ENCODE measurements at regions not wholly inside any gene's neighbourhood (a gene's known extent, or its start where the extent isn't known, plus 50 kb on each side); places are given as distances from the start of the nearest gene placed in this dataset. TPM values are rescaled to one million over a fixed set of nuclear protein-coding genes. Genes with fewer than 3 reads are reported as not detected.

DNA sequence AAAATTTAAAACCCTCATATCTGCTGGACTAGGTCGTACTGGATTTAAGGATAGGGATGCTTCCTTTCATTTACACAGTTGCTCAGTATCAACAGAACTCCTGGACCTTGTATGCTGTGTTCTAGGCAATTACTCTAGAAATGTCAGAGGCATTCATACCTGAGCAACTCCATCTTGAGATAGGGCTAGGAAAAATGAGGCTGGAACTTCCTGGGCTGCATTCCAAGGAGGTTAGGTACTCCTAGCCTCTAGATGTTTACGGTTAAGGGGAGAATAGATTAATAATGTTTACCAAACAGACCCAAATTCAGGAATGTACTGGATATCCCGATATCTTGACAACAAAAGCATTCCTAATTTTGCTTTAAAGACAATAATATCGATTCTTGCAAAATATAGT is 84.7 kb upstream of the NLGN4X start:
- no peak for DNase-seq

DNA sequence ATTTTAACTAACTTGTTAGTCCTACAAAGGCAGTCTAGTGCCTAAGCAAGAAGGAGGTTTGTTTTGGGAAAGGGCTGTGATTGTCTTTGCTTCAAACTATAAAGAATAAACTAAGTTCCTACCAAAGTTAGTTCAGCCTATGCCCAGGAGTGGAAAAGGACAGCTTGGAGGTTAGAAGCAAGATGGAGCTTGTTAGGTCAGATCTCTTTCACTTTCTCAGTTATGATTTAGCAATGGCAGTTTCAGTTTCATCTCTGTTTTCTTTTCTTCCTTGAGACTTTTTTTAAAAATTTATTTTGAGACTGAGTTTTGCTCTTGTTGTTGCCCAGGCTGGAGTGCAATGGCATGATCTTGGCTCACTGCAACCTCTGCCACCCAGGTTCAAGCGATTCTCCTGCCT is 82.9 kb upstream of the NLGN4X start:
- DNase-seq = no peak

DNA sequence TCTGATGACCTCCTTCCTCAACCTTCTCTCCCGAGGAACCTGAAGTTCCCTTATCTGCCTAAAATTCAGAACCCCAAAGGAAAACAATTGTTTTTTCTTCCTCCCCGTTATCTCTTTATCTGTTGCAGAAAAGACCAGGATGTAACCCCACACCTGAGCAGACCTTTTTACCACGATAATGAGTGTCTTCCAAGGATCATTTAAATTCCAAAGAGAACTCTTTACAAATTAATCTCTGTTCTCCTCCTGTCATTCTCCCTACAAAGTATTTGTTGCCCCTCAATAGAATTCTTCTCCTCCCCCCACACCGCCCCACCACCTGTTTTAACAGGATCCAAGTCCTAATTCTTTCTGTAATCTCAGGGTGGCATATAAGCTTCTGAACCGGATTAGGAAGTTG is 78.5 kb upstream of the NLGN4X start:
- no peak for DNase-seq

DNA sequence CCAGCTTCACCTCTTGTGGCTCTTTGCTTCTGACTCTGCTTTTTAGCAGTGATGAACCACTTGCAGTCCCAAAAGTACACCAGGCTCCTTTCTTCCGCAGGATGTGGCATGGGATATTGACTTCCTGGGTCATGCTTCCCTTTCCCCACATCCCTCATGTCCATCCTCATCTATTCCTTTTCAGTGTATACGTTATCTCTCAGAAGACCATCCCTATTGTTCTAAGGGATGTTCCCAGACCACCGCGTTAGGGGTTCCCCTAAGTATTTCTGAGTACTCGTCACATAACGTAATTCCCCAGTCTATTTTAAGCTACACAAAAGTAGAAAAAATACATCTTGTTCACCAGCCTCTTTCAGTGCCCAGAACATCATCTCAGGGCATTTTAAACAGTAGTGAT is 71.1 kb upstream of the NLGN4X start:
- DNase-seq = no peak

DNA sequence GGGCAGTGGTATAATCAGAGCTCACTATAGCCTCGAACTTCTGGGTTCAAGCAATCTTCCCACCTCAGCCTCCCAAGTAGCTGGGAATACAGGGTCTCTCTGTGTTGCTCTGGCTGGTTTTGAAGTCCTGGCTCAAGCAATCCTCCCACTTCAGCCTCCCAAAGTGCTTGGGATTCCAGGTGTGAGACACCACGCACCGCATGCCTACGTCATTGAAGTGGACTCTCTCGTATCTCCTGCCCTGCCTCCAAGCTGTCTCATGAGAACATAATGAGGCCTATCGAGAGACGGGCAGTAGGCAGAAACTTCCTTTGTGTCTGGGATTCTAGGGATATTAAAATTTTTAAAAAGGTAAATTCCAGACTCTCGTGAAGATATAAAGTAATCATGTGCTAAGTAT is 65.0 kb upstream of the NLGN4X start:
- DNase-seq = no peak

DNA sequence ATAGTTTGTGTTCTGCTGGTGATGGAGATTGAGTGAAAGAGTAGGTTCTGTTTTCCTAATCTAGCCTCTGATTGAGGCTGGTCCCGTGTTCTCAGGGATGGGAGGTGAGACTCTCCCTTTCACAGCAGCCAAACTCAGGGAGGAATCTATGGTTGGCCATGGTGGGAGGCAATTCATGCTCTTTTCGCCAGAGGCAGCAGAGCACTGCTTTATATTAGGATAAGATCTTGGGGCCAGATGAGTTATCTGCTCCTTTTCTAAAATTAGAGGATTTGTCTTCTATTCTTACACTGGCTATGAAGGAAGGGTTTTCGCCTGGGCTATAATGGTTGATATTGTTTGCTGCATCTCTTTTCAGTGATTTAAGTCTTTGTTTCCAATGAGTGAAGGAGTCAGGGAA is 63.9 kb upstream of the NLGN4X start:
- no peak for DNase-seq

DNA sequence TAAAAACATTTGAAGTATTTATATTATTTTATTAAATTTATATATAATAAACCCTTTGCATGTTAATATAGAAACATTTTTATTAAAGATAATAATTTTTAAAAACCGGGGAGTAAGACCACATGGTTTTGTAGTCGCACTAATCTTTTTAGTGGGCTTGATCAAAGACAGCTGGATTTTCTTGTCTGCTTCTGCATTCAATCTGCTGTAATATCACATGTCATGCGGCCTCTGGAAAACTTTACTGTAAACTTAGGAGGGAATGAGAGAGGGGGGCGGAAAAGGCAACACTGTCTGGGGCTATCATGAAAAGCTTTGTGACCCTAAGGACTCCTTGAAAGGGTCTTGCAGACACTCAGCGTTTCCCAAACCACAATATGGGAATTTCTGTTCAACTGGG is 62.8 kb upstream of the NLGN4X start:
- DNase-seq = no peak

DNA sequence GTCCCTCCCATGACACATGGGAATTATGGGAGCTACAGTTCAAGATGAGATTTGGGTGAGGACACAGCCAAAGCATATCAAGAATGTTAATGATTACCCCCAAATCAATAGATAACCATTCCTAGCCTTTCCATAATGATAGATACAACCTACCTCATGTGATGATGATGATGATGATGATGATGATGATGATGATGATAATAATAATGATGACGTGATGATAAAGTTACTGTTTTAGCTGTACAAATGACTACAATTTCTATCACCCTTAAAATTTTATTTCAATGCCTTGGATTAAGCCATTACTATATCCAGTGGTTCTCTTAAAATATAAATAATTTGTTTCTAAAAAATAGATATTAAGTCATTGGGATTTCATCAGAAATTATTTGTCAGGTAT is 55.2 kb upstream of the NLGN4X start:
- no peak for DNase-seq

DNA sequence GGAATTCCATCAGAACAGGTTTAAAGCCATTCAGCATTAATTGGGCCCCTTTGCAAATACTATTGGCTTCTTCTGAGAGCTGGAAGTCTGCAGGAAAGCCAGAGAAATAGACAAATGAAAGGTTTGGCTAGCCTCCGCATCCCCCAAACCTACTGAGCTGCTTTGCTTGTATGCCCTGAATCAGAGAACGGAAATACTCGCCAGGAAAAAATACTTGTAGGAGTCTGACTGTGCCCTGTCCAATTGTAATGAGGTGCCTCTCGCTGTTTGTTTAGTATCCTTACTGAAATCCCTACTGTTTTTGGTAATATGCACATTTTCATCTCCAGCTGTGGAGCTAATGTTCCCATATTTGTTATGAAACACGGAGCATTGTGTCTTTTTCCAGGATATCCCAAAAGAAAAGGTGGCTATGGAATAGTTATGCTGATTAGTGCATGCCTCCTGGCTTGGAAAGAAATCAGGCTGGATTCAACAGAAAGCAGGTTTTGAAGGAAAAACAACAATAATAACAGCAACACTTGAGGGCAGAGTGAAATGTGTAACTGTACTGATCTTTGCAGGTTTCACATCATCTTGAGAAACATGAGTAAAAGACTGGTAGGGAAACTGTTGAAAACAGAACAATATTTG is 50.7 kb upstream of the NLGN4X start:
- no peak for DNase-seq

Small RNAs in the stretch of these regions (small RNA-seq; reads per million reads assigned to genes)
- gene MIR4770 = not detected

Data from occipital lobe (tissue), 2 donors.